GM23338 (cell line): ENCODE measurements at regions not wholly inside any gene's neighbourhood (a gene's known extent, or its start where the extent isn't known, plus 50 kb on each side); places are given as distances from the start of the nearest gene placed in this dataset.

Experiments used
- ATAC-seq: fragments of 200-7000 bp; cut with Tn5 transposase; 3 replicates; pipeline ENCODE4 v1.9.1; 2020
- DNase-seq: peaks from one replicate; pipeline ENCODE4 v3.0.0-alpha.2; 2015; ENCODE audit warnings: low spot score
- H2AFZ ChIP-seq: fragments of 200-600 bp; sonication (generic); 2 replicates; pipeline ENCODE4 v1.8.0; 2016; ENCODE audit warnings: antibody characterized with exemption, mild to moderate bottlenecking, moderate library complexity
- H3F3A ChIP-seq: fragments of 200-600 bp; sonication (generic); replicated peaks from 2 replicates; pipeline ENCODE4 v1.8.0; 2017; ENCODE audit warnings: antibody characterized with exemption, mixed run types, low read depth
- H3K27ac ChIP-seq: fragments of 200-600 bp; sonication (generic); 2 replicates; pipeline ENCODE4 v1.6.1; 2016; ENCODE audit warnings: low read depth
- H3K27me3 ChIP-seq: fragments of 200-600 bp; sonication (generic); 2 replicates; pipeline ENCODE4 v1.8.0; 2016; ENCODE audit warnings: mild to moderate bottlenecking, mixed run types, moderate library complexity; ENCODE audit not compliant: insufficient read depth
- H3K36me3 ChIP-seq: fragments of 200-600 bp; sonication (generic); 2 replicates; pipeline ENCODE4 v1.8.0; 2016; ENCODE audit warnings: mild to moderate bottlenecking; ENCODE audit not compliant: insufficient read depth
- H3K4me1 ChIP-seq: fragments of 200-600 bp; sonication (generic); 2 replicates; pipeline ENCODE4 v1.8.0; 2016; ENCODE audit warnings: mild to moderate bottlenecking, moderate library complexity; ENCODE audit not compliant: insufficient read depth
- H3K4me2 ChIP-seq: fragments of 200-600 bp; sonication (generic); 2 replicates; pipeline ENCODE4 v1.7.1; 2017; ENCODE audit warnings: mixed run types
- H3K4me3 ChIP-seq: fragments of 200-600 bp; sonication (generic); 2 replicates; pipeline ENCODE4 v1.6.1; 2016; ENCODE audit warnings: mixed run types
- H3K79me2 ChIP-seq: fragments of 200-600 bp; sonication (generic); replicated peaks from 2 replicates; pipeline ENCODE4 v1.8.0; 2017; ENCODE audit warnings: mild to moderate bottlenecking; ENCODE audit not compliant: insufficient read depth
- H3K9me2 ChIP-seq: fragments of 200-600 bp; sonication (generic); 2 replicates; pipeline ENCODE4 v1.8.0; 2017; ENCODE audit not compliant: insufficient read depth
- H4K20me1 ChIP-seq: fragments of 200-600 bp; sonication (generic); replicated peaks from 2 replicates; pipeline ENCODE4 v1.8.0; 2017; ENCODE audit warnings: mild to moderate bottlenecking; ENCODE audit not compliant: insufficient read depth
- H3K27ac Mint-ChIP-seq: 2 replicates; pipeline ENCODE4 v1.8.0; 2020; ENCODE audit warnings: inconsistent platforms, mild to moderate bottlenecking, moderate library complexity, mixed read lengths
- H3K27me3 Mint-ChIP-seq: 3 replicates; pipeline ENCODE4 v1.8.0; 2022; ENCODE audit warnings: low read depth, mild to moderate bottlenecking, moderate library complexity, mixed read lengths, inconsistent platforms; ENCODE audit not compliant: insufficient read depth, poor library complexity
- H3K36me3 Mint-ChIP-seq: 3 replicates; pipeline ENCODE4 v1.8.0; 2021; ENCODE audit warnings: low read depth, mild to moderate bottlenecking, inconsistent platforms, moderate library complexity, mixed read lengths
- H3K4me1 Mint-ChIP-seq: 3 replicates; pipeline ENCODE4 v1.8.0; 2020; ENCODE audit warnings: mild to moderate bottlenecking, inconsistent platforms, mixed read lengths
- H3K4me3 Mint-ChIP-seq: 3 replicates; pipeline ENCODE4 v1.8.0; 2021; ENCODE audit warnings: moderate library complexity, mild to moderate bottlenecking, inconsistent platforms, mixed read lengths
- H3K9me3 Mint-ChIP-seq: 3 replicates; pipeline ENCODE4 v1.8.0; 2020; ENCODE audit warnings: moderate library complexity, mild to moderate bottlenecking, inconsistent platforms, mixed read lengths
- CTCF ChIP-seq, 2 experiments: fragments of 200-600 bp in 1 of 2; sonication (generic) in 1 of 2; conservative IDR thresholded peaks; 2 replicates each; pipeline versions ENCODE4 v1.5.1 to v1.6.1; 2016 to 2017; ENCODE audit warnings: antibody characterized with exemption in 2 of 2, low read depth in 2 of 2, mild to moderate bottlenecking in 2 of 2, moderate library complexity in 1 of 2
- JUNB ChIP-seq: IDR thresholded peaks from one replicate; pipeline ENCODE4 v1.6.1; 2016; ENCODE audit warnings: antibody characterized with exemption; ENCODE audit not compliant: unreplicated experiment
- ZNF114 ChIP-seq: fragments of 250-450 bp; sonication (Bioruptor Pico); IDR thresholded peaks from 2 replicates; pipeline ENCODE4 v1.5.0; 2020; ENCODE audit warnings: mild to moderate bottlenecking, moderate library complexity
- ZNF462 ChIP-seq: fragments of 250-450 bp; sonication (Bioruptor Pico); IDR thresholded peaks from 2 replicates; pipeline ENCODE4 v1.5.0; 2020; ENCODE audit warnings: mild to moderate bottlenecking, moderate library complexity

DNA sequence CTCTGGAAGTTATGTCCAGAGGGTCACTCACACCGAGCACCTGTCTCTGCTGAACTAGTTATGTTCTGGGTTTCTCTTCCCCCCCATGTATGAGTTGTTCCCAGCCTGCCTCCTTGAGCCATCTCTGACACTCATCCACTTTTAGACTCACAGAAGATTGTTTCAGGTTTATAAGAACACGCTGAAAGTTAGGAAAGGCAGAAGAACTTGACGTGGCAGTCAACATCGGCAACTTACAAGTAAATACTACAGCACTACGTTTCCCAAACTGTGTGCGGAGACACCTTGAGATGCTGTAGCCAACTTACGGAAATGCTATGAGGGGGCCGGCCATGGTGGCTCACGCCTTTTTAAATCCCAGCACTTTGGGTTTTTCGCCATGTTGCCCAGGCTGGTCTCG lies 318.0 kb downstream of the ZNF621 start (continued):
- TF ChIP-seq ZNF462 (CRISPR knock-in tag): no peak
- no peak for TF ChIP-seq CTCF (conservative IDR thresholded peaks at IDR 0.05; ENCODE audit: low read depth in 2 of 2)

DNA sequence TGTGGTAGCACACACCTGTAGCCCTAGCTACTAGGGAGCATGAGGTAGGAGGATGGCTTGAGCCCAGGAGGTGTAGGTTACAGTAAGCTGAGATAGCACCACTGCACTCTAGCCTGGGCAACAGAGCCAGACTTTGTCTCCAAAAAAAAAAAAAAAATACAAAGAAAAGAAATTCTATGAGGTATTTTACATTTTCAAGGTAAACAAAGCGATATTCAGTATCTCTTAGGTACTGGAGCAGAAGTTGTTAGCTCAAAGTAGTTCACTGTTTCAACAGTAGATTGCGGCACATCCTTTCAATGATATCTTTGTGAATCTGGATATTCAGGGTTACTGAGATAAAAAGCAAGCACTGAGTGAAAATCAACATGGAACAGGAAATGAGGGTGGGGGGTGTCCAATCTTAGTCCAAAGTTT lies 318.5 kb downstream of the ZNF621 start:
- peaks cover 9% of the 10 kb centered on the region for H3K9me3 Mint-ChIP-seq
- no peak overlapping the region for H2AFZ ChIP-seq
- no peak overlapping the region for H3K27ac ChIP-seq
- H3K4me2 ChIP-seq: no peak overlapping the region
- no peak overlapping the region for H3K27ac Mint-ChIP-seq
- ATAC-seq (no peak), DNase-seq (no peak)
- H3K36me3 ChIP-seq: no peaks in the 10 kb centered on the region; the same call in 1 of the 2 replicates
- no peaks in the 10 kb centered on the region for H3K79me2 ChIP-seq
- no peaks in the 10 kb centered on the region for H4K20me1 ChIP-seq
- H3K4me3 Mint-ChIP-seq: no peak overlapping the region
- H3K4me1 Mint-ChIP-seq: peaks cover 33% of the 10 kb centered on the region; the same call in 2 of the 3 replicates
- H3K4me3 ChIP-seq: no peak overlapping the region
- H3F3A ChIP-seq: no peaks in the 10 kb centered on the region
- H3K9me2 ChIP-seq: 0 out of 2 replicates have a peak, but pooled peaks cover 2% of the 10 kb centered on the region
- H3K27me3 ChIP-seq: no peaks in the 10 kb centered on the region
- peaks cover 33% of the 10 kb centered on the region for H3K4me1 ChIP-seq
- peaks cover 8% of the 10 kb centered on the region; the same call in 1 of the 3 replicates for H3K36me3 Mint-ChIP-seq
- peaks cover 2% of the 10 kb centered on the region for H3K27me3 Mint-ChIP-seq
- TF ChIP-seq ZNF462 (CRISPR knock-in tag): no peak
- TF ChIP-seq JUNB: no peak
- no peak for TF ChIP-seq CTCF (conservative IDR thresholded peaks at IDR 0.05; ENCODE audit: low read depth in 2 of 2)
- TF ChIP-seq ZNF114 (CRISPR knock-in tag): no peak
